Loucy (cell line): ENCODE measurements at regions not wholly inside any gene's neighbourhood (a gene's known extent, or its start where the extent isn't known, plus 50 kb on each side); places are given as distances from the start of the nearest gene placed in this dataset.

Experiments
- CTCF ChIP-seq: fragments of 200-600 bp; sonication (generic); conservative IDR thresholded peaks from 2 replicates; pipeline ENCODE4 v1.5.1; 2014; ENCODE audit warnings: mild to moderate bottlenecking, antibody characterized with exemption, low read length
- EZH2phosphoT487 ChIP-seq: fragments of 200-600 bp; IDR thresholded peaks from 2 replicates; pipeline ENCODE4 v1.6.1; 2018; ENCODE audit warnings: antibody characterized with exemption, mild to moderate bottlenecking, moderate library complexity, borderline replicate concordance

GRCh38 chr5:57035955-57036354 is 84.0 kb upstream of the MIER3 start:
- TF ChIP-seq CTCF (no peak), EZH2phosphoT487 (no peak)
